ENCODE measurements at regions not wholly inside any gene's neighbourhood (a gene's known extent, or its start where the extent isn't known, plus 50 kb on each side); places are given as distances from the start of the nearest gene placed in this dataset.

DNA sequence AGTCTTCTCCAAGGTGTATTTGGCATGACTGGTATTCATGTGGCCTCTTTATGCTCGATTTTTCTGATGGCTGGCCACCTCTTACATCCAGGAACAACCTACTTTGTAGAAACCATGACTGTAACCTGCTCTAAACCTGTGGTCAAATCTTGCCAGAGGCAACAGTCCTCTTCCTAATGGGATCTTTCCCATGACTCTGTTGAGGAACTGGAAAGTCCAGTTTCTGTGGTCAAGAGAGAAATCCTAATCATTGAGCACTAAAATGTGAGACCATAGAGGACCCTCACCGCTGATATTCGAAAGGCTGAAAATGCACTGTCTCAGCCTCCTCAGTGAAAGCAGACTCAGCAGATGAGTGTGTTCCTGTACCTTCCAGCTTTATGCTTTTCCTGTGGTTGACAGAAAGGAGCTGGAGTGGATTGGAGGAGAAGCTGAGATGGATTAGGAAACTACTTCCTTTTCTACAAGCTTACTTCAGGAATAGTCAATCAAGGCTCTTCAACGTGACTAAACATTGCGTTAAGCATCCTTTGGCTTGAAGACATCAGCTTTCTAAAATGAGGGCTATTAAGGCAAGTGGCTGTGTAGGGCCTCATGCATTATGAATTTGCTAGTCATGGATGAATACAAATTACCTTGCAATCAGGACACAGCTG lies 69.7 kb upstream of the DAPK1 start:
- no peak overlapping the region for H3K14ac ChIP-seq (ENCODE audit: insufficient read depth, low read length)
- TF ChIP-seq, protein P1, sequence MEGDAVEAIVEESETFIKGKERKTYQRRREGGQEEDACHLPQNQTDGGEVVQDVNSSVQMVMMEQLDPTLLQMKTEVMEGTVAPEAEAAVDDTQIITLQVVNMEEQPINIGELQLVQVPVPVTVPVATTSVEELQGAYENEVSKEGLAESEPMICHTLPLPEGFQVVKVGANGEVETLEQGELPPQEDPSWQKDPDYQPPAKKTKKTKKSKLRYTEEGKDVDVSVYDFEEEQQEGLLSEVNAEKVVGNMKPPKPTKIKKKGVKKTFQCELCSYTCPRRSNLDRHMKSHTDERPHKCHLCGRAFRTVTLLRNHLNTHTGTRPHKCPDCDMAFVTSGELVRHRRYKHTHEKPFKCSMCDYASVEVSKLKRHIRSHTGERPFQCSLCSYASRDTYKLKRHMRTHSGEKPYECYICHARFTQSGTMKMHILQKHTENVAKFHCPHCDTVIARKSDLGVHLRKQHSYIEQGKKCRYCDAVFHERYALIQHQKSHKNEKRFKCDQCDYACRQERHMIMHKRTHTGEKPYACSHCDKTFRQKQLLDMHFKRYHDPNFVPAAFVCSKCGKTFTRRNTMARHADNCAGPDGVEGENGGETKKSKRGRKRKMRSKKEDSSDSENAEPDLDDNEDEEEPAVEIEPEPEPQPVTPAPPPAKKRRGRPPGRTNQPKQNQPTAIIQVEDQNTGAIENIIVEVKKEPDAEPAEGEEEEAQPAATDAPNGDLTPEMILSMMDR (conservative IDR thresholded peaks at IDR 0.05): no peak
- no peak overlapping the region for H2BK5ac ChIP-seq (ENCODE audit: insufficient read length, low read length)
- no peaks in the 10 kb centered on the region for H3K79me2 ChIP-seq (ENCODE audit: insufficient read depth, low read length)
- no peak overlapping the region for H3K4me3 Mint-ChIP-seq
- no peak overlapping the region for H2BK12ac ChIP-seq (ENCODE audit: insufficient read length, low read depth, low read length)
- H3K36me3 Mint-ChIP-seq (ENCODE audit: insufficient read depth in 1 of 3, low read depth in 3 of 3): peaks cover 14 to 20% (median 15%) of the 10 kb centered on the region in 3 experiments
- H2BK15ac ChIP-seq (ENCODE audit: low read depth, low read length): no peak overlapping the region
- no peak overlapping the region for H4K5ac ChIP-seq (ENCODE audit: insufficient read length, low read depth, low read length)
- no peaks in the 10 kb centered on the region for H3K23me2 ChIP-seq (ENCODE audit: insufficient read length, low read depth, low read length, poor library complexity, severe bottlenecking)
- H2BK20ac ChIP-seq (ENCODE audit: low read depth, low read length, poor library complexity, severe bottlenecking): no peak overlapping the region
- DNase-seq: no peak
- no peaks in the 10 kb centered on the region for H3K27me3 ChIP-seq (ENCODE audit: insufficient read depth, low read length)
- H3K23ac ChIP-seq (ENCODE audit: insufficient read length, low read depth, low read length): no peak overlapping the region
- no peak overlapping the region for H3K18ac ChIP-seq (ENCODE audit: insufficient read length, low read depth, low read length)
- no peak overlapping the region for H2AK5ac ChIP-seq (ENCODE audit: insufficient read length, low read length)
- no peak overlapping the region for H3T11ph ChIP-seq (ENCODE audit: low read length)
- no peak overlapping the region for H3K4me2 ChIP-seq (ENCODE audit: insufficient read depth, insufficient read length, low read length)
- H3K27me3 Mint-ChIP-seq (ENCODE audit: low read depth): peaks cover 2% of the 10 kb centered on the region
- no peaks in the 10 kb centered on the region for H4K20me1 ChIP-seq (ENCODE audit: control insufficient read depth, insufficient read depth, insufficient read length)
- no peak overlapping the region for H3K9ac ChIP-seq (ENCODE audit: extremely low read depth, insufficient read length, low read length)
- 0 out of 2 replicates have a peak, but pooled peaks cover 2% of the 10 kb centered on the region for H3K4me1 ChIP-seq (ENCODE audit: insufficient read depth, low read length)
- H3K9me3 Mint-ChIP-seq: peaks cover 12 to 23% of the 10 kb centered on the region in 2 experiments
- H3K56ac ChIP-seq (ENCODE audit: insufficient read length, low read depth, low read length): no peak overlapping the region
- no peak overlapping the region for H3K27ac Mint-ChIP-seq
- H4K91ac ChIP-seq (ENCODE audit: insufficient read length, low read depth, low read length): no peak overlapping the region
- no peak overlapping the region for H4K8ac ChIP-seq (replicated peaks; ENCODE audit: insufficient read length, low read depth, low read length)
- H2AFZ ChIP-seq (ENCODE audit: low read length): no peak overlapping the region
- H3K79me1 ChIP-seq (ENCODE audit: insufficient read depth, low read depth, low read length, poor library complexity, severe bottlenecking): no peaks in the 10 kb centered on the region
- peaks cover 5% of the 10 kb centered on the region for H3K9me3 ChIP-seq (ENCODE audit: control insufficient read depth, low read depth, low read length)
- H3K4me1 Mint-ChIP-seq: peaks cover 10 to 23% of the 10 kb centered on the region in 2 experiments
- no peak overlapping the region for H3K4ac ChIP-seq (ENCODE audit: low read depth, low read length)
- H3K27ac ChIP-seq (ENCODE audit: insufficient read length, low read depth, low read length): no peak overlapping the region
- no CpG with 5 or more reads among the region's 5 CpGs for WGBS (ENCODE audit: extremely low coverage, insufficient read length, low lambda C conversion rate)
- no peak overlapping the region for H2BK120ac ChIP-seq (ENCODE audit: low read depth, low read length, poor library complexity, severe bottlenecking)
